ENCODE measurements at regions not wholly inside any gene's neighbourhood (a gene's known extent, or its start where the extent isn't known, plus 50 kb on each side); places are given as distances from the start of the nearest gene placed in this dataset.
"Not testable (repeated sequence)": the region's sequence is repeated elsewhere in the genome, so short reads cannot be mapped to it uniquely, and the experiment has no call there.

DNA sequence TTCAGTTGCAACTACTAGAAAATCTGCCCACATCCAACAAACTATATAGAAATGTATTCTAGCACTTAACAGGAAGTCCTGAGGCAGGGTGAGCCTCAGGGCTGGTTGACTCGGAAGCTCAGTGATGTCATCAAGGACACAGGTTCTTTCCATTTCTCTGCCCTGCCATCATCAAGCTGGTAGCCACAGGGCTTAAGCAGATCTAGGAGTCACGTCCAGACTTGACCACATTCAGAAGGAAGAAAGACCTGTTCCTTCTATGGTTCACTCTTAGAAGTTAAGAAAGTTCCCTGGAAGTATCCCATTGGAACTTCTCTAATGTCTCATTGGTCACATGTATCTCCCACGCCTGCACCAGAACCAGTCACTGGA lies 438.1 kb downstream of the PRDM2 start:
- no peak for DNase-seq (ENCODE audit: low spot score)

DNA sequence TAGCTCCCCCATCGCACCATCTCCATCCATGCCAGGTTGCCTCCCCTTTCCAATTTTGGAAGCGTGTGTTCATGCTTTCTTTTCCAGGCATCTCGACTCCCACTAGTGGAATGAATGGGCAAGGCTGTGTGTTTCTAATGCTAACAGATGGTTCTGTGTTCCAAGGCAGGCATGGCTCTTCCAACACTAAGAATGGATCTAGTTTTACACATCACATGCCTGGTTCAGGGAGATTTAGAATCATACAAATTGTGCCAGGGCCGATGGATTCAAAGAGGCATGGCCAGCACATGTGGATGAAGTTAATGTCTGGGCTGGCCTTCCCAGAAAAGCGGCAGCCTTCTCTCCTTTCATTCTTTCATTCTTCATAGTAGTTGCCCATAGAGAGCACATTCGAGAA lies 438.7 kb downstream of the PRDM2 start:
- no peak for DNase-seq (ENCODE audit: low spot score)

DNA sequence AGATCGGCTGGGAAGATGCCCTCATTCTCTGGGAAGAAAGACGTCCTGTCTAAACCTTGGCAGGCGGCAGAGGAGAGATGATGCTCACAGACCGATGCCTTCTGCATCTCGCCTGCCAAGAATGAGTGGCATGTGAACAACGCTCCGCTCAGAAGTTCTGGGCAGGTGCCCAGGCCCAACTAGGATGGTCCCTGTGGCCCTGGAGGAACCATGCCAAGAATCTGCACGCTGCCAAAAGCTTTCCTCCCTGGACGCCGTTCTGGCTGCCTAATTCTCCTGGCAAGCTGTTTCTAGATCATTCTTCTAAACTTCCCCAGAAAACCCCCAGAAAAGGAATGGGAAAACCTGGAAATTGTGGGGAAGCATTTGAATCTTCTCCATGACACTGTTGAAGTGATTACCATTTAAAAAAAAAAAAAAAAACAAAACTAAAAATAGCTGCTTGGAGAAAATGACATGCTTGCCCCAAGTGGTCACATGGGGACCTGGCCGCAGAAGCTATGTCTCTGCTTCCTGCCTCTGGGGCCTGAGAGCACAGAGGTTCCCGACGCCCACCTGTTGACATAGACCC lies 440.9 kb downstream of the PRDM2 start:
- no peak for DNase-seq (ENCODE audit: low spot score)

DNA sequence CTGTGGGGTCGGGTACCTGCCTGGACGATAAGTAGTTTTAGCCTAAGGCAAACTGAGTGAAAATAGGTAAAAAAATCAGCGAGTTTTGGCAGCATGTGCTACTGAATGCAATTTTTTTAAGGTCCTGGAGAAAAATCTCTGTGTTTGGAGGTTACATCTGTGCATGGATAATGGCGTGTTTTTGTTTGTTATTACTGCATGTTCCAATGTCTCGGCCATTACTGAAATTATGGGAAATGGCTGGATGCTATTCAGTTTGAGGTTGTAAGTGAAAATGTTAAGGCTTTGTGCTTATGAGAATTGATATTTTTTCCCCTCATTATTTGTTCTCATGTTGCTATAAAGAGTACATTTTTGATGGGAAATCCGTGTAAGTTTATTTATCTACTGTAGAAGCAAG lies 441.7 kb downstream of the PRDM2 start:
- DNase-seq (ENCODE audit: low spot score): no peak

DNA sequence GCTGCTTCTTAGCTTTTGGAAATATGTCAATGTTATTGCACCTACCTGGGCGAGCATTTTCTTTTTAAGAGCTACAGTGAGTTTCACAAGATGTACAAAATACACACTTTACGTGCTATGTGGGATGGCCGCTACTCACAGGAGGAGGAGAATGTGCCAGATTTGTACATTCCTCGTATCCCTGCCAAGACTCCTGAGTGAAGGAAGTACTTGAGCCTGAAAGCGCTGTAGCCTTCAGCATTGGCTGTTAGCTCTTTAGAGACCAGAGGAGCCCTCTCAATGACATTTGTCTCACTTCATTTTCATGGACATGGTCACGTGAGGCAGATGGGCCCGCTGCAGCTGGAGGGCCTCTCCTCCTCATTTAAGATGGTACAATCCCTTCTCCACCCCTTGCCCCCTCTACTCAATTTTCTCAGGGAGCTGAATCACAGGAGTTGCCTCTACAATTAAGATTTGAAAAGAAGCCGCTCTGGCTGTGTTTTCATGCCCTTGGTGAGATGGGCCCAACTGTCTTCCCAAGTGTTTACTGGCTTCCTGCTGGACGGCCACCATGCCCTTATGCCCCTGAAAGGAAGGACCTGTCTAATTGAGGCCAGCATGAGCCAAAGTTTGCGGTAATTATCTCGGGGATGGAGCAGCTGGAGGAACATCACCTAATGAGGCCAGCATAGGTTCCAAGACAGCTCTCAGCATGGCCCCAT lies 442.6 kb downstream of the PRDM2 start:
- DNase-seq (ENCODE audit: low spot score): no peak

DNA sequence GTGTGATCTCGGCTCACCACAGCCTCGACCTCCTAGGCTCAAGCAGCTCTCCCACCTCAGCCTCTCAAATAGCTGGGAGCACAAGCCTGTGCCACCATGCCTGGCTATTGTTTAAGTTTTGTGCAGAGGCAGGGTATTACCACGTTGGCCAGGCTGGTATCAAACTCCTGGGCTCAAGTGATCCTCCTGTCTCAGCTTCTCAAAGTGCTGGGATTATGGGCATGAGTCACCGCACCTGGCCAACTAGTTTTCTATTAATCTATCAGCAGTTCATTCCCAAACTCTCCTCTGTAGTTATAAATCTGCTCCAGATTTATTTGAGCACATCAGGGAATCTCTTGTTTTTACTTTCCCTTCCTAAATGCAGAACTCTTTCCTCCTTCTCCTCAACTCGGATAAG lies 443.8 kb downstream of the PRDM2 start:
- DNase-seq (ENCODE audit: low spot score): no peak

DNA sequence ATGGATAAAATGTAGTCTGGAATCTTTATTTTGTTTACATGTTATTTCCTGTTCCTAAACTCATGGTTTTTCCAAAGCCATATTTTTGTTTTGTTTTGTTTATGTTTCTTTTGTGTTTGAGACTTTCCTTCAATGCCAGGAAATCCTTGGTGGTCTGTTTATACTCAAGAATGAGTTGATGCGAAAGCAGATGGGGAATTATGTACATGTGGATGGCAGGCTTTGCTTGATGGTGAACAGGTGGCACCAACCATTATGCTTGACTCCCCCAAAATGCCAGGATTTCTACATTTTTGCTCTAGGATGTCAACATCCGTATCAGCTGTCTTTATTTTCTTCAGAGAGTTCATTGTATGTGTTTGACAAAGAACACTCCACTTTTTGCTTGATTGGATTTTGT lies 448.5 kb downstream of the PRDM2 start:
- no peak for DNase-seq (ENCODE audit: low spot score)

DNA sequence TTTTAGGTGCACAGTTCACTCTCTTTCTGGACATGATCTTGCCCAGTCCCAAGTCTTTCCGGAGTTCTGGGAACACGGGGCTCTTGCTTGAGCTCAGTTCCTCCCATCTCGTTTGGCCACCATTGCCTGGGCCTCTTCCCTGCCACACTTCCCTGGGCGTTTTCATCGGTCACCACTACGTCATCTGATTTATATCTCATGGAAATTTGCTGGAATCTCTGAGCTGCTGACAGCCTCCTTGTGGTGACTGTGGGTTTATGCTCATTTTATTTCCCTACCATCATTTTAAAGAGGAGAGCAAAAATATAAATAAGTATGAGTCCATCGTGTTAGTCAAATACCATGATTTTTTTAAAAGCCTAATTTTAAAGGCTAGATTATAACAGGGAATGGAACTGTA lies 449.1 kb upstream of the KAZN start:
- no peak for DNase-seq (ENCODE audit: low spot score)

DNA sequence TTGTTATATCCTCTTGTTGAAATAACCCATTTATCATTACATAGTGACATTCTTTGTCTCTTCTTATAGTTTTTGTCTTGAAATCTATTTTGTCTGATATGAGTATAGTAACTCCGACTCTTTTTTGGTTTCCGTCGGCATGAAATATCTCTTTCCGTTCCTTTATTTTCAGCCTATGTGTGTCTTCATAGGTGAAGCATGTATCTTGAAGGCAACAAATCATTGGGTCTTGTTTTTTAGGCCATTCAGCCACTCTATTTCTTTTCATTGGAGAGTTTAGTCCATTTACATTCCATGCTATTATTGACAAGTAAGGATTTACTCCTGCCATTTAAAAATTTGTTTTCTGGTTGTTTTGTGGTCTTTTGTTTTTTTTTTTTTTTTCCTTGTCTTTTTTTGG lies 441.9 kb upstream of the KAZN start:
- no peak for DNase-seq (ENCODE audit: low spot score)

DNA sequence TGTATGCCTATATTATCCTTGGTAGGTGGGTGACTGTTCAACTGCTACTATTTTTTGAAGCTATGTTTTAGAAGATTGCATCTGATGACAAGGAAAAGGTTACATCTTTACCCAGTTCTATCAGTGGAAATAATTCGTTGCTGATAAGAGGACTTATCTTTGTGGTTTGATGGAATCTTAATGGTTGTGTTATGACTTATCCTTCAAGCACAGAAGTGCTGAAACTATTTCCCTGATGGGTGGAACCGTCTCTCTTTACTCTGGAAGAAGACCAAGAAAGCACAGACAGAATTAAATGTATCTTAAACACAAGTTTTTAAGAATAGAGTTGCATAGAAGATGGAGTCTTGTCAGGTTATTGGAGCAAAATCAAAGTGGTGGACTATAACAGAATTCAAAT lies 437.7 kb upstream of the KAZN start:
- no peak for DNase-seq (ENCODE audit: low spot score)

DNA sequence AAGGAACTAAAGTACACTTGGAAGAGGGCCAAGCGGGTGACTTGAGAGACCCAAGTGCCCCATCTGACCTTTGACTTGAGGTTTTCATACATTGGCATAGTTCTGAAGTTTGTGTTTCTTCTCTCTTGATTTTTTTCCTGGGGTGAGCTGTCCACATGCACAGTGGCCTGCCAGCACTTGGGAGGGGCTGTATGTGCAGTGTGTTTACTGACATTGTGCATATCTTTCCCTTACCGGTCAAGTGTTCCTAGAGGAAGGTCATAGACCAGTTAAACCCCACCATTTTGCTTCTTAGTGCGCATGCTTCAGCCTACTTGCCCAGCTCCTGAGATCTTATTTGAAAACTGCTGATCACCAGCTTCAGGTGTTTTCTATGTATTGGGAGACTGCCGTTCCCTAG lies 435.2 kb upstream of the KAZN start:
- DNase-seq (ENCODE audit: low spot score): no peak

DNA sequence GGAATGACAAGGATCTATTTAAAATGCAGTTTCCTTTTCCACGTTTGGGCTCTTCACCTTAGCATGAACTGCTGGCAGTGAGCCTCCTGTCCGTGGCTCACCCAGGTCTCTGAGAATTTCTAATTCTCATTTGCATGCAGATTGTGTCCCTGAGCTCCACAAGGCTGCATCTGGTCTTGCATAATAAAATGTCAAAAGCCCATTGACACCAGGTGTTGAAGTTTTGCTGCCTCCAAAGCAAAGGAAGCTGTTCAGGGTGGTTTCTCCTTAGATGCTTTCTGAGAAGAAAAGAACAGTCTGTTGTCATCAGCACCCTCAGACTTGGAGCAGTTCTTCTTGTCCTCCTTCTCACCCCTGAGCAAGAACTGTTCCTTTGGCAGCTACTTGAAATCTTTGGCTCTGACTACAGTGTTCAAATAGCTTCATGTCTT lies 433.1 kb upstream of the KAZN start:
- no peak for DNase-seq (ENCODE audit: low spot score)

DNA sequence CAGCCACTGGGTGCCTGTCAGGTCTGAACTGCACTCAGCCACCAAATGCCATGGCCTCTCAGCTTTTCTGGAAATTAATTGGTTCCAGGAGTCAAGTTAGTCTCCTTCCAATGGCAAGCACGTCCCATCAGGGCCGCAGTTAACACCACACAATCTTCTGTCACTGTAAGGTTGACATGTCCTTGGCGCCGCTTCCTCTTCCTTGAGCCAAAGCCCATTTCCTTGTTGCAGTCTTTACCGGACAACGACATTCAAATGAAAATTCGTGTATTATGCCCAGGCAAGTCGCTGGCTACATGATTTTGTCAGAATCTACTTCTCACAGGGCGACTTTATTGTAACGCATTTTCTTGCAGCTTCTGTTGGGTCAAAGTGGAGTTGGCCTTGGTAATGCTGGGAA lies 430.6 kb upstream of the KAZN start:
- DNase-seq (ENCODE audit: low spot score): no peak

DNA sequence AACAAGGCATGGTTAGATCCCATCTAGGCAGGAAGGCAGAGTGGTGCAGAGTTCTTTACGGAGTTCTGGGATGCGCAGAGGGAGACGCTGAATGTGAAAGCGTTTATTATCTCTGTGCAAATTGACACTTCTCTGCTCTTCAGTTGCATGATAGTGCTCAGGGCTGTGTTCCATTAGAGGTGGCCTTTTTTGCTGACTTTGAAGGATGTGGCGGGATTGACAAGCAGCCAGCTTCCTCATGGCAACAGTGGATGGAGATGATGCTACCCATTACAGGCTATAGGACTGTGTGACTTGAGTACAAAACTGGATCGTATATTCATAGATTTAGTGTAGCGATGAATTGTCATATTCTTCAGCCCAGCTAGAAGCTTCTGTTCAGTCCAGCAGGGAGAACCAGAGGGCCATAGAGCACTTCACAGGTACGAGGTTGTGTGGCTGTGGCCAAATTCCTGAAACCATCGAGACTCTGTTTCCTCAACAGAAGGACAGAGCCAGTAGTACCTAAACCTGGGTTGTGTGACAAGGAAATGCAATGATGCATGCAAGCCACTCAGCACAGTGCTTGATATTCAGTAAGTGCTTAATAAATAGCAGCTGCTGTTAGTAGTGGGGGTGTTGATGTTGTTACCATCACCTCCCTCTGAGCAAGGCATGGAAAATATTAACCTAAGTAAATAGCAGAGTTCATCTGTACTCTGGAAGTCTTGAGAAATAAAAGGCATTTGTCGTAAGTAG lies 430.0 kb upstream of the KAZN start:
- no peak for DNase-seq (ENCODE audit: low spot score)

DNA sequence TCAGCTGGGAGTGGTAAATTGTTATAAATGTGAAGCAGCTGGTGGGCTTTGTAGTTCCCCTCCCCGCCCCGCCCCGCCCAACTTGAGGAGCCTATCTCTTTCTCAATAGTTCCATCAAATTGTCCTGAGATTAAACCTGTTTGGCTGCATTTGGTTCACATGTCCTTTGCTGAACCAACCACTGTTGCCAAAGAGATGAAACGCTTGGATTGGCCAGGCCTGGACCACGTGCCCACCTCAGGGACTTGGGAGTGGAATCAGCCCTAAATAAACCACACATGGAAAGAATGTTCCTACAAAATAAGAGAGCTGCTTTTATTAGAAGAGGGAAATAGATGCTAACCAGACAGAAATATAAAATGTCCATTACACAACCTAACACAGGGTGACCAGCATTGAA lies 424.9 kb upstream of the KAZN start:
- no peak for DNase-seq (ENCODE audit: low spot score)

DNA sequence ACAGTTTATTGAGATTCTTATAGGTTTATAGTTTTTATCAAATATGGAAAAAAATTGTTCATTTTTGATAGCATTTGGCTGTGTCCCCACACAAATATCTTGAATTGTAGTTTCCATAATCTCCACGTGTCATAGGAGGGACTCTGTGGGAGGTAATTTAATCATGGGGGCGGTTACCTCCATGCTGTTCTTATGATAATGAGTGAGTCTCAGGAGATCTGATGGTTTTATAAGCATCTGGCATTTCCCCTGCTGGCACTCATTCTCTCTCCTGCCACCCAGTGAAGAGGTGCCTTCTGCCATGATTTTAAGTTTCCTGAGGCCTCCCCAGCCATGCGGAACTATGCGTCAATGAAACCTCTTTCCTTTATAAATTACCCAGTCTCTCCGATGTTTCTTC lies 420.6 kb upstream of the KAZN start:
- not testable (repeated sequence) for DNase-seq (ENCODE audit: low spot score)

DNA sequence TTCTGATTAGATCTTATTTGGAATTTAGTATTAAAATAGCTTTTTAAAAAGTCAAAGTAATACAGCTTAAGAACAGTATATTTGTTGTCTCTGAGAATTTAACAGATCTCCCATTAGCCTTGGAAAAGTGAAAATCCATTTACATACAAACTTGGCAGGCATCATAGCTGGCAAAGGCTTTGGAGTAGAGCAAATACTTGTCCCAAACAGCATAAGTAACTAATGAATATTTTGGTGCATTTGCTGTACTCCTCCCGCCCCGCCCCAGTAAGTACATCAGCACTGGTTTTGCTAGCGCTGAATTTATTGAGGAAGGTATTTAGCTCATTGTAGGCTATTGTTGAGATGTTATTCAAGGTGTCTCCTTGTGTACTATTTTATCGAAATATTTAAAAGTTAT lies 417.7 kb upstream of the KAZN start:
- no peak for DNase-seq (ENCODE audit: low spot score)

DNA sequence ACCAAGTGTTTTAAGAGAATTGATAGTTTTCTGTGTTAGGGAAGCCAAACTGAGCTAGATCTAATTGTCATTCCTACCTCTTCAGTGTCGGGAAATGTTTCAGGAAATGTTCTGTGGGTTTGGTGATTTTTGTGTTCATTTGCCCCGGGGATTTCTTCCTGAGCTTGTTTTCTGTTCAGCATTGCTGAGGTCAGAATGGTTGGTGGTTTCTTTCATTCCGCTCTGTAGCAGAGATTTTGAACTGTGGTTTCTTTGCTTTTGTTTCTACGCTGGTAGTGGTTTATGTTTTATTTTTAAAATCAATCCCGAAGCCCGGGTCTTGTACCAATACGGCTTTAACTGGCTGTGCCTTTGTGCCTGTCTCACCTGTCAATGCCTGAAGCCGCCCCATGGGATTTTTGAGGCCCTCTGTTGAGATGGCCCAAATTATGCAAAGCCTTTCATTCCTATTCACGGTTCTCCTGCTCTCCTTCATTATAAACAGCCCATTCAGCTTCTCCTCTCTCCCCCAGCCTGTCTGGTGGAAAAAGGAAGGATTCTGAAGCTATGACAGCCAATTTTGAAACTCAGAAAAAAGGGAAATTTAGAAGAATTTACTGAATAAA lies 417.2 kb upstream of the KAZN start:
- DNase-seq (ENCODE audit: low spot score): peak; percentile 55

DNA sequence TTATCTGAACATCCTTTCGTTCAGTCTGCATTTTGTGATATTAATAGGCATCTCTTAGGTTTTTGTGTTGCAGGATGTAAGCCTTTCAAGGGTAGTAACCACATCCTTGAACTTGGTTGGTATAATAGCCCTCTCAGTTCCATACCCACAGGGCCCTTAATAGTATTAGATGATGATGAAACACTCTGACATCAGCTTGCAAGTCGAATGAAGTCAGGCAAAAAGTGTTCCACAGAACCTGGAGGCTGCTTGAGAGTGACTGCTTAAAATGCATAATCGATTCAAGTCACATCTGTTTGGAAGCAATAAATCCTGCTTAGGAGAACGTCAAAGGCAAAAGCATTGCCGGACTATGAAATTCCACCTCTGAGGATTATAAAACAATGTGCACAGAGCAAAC lies 415.6 kb upstream of the KAZN start:
- DNase-seq (ENCODE audit: low spot score): no peak

DNA sequence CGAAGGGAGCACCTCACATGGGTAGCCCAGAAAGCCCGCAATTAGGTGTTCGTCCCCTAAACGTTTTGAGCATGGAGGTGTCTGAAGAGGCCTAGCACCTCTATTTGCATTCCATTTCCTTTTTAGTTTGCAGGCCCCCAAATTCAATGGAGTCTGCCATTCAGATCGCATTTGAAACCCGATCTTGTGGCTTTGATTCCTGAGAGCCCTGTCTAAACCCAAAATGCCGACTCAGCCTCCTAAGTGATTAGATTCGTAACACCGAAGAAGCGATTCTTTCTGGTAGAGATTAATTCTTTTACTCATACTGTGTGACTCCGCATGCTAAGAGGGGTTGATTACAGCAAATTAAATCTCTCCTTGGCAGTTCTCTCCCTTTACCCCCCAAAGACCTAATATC lies 415.2 kb upstream of the KAZN start:
- DNase-seq (ENCODE audit: low spot score): no peak

DNA sequence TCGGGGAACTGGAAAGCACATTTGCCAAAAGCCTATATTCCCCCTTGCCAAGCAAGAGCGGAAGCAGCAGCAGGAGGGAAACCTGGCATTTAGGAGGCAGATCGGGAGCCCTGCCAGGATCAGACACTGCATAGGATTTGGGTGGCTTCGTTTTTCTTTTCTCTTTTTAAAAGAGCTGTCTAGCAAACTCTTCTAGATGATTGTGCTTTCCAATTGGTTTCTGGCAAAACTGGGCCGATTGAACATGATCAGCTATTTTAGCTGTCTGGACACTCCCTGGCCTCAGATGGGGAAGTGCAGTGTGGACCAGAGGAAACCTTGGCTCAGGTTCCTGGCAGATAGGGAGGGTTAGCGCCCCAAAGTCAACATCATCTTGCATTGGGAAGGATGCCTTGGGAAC lies 414.0 kb upstream of the KAZN start:
- no peak for DNase-seq (ENCODE audit: low spot score)

DNA sequence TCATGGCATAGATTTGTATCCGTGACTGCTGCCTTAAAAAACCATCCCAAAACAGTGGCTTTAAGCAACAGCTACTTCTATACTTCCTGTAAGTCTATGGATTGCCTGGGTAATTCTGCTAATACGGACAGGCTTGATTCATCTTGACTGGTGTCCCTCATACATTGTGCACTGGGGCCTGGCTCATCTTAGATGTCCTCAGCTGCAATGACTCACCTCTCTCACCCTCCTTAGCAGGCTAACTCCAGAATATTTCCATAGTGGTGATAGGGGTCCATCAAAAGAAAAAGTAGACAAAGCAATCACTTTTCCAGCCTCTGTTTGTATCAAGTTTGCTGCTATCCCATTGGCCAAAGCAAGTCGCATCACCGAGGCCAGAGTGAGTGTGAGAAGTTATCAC lies 409.1 kb upstream of the KAZN start:
- no peak for DNase-seq (ENCODE audit: low spot score)

DNA sequence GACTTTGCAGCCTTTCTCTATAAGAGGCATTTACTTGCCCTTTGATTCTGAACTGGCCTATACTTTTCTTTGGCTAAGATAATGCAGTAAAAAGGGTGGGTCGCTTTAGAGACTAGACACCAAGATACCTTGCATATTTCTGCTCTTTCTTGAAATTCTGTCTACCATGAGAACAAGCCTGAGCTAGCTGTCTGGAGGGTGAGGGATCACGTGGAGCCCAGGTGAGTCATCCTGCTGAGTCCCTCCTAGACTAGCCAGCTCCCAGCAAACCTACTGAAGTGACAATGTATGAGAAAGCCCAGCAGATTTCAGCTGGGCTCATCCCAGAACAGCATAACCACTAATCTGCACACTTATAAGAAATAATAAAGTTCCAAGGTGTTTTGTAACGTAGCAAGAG lies 408.0 kb upstream of the KAZN start:
- DNase-seq (ENCODE audit: low spot score): no peak

All from ecto neural progenitor cell (in vitro differentiated cells).